DMS 273 (cell line): ENCODE measurements at regions not wholly inside any gene's neighbourhood (a gene's known extent, or its start where the extent isn't known, plus 50 kb on each side); places are given as distances from the start of the nearest gene placed in this dataset.

Experiments used
- DNase-seq: peaks from one replicate; lab custom pipeline; 2025; ENCODE audit not compliant: unreplicated experiment; lab: John Stamatoyannopoulos, UW

GRCh38 chr1:222045786-222046185 lies 303.9 kb upstream of the DUSP10 start:
- DNase-seq, result no peak

GRCh38 chr1:222045236-222045635 lies 303.3 kb upstream of the DUSP10 start:
- DNase-seq, result no peak

- DNase-seq, result no peak
Observed at GRCh38 chr1:222043444-222044292, 301.8 kb upstream of the DUSP10 start.

- no peak for DNase-seq
Observed at GRCh38 chr1:222042120-222042519, 300.2 kb upstream of the DUSP10 start.

GRCh38 chr1:222040955-222041354 lies 299.1 kb upstream of the DUSP10 start:
- DNase-seq, result no peak

- peak; percentile 39 for DNase-seq
Observed at GRCh38 chr1:222040121-222040805, 298.4 kb upstream of the DUSP10 start.

GRCh38 chr1:222038971-222039370 lies 297.1 kb upstream of the DUSP10 start:
- DNase-seq, result no peak

GRCh38 chr1:222037720-222038119 lies 295.8 kb upstream of the DUSP10 start:
- DNase-seq, result no peak

- DNase-seq, result peak; percentile 32
Observed at GRCh38 chr1:222034790-222035189, 292.9 kb upstream of the DUSP10 start.

- no peak for DNase-seq
Observed at GRCh38 chr1:222033450-222033849, 291.6 kb upstream of the DUSP10 start.

- no peak for DNase-seq
Observed at GRCh38 chr1:222031318-222031717, 289.4 kb upstream of the DUSP10 start.

GRCh38 chr1:222028676-222029075 lies 286.8 kb upstream of the DUSP10 start:
- DNase-seq, result no peak

- peak; percentile 67 for DNase-seq
Observed at GRCh38 chr1:222028116-222028515, 286.2 kb upstream of the DUSP10 start.

GRCh38 chr1:222026280-222026679 lies 284.4 kb upstream of the DUSP10 start:
- no peak for DNase-seq

GRCh38 chr1:222023025-222023424 lies 281.1 kb upstream of the DUSP10 start:
- DNase-seq, result no peak

- no peak for DNase-seq
Observed at GRCh38 chr1:222021129-222021528, 279.2 kb upstream of the DUSP10 start.

- no peak for DNase-seq
Observed at GRCh38 chr1:222020553-222020952, 278.7 kb upstream of the DUSP10 start.

- DNase-seq, result no peak
Observed at GRCh38 chr1:222019029-222019428, 277.1 kb upstream of the DUSP10 start.

GRCh38 chr1:222018041-222018440 lies 276.2 kb upstream of the DUSP10 start:
- DNase-seq, result no peak

- no peak for DNase-seq
Observed at GRCh38 chr1:222015686-222016085, 273.8 kb upstream of the DUSP10 start.

GRCh38 chr1:222014001-222014400 lies 272.1 kb upstream of the DUSP10 start:
- DNase-seq, result no peak

GRCh38 chr1:222012816-222013215 lies 270.9 kb upstream of the DUSP10 start:
- no peak for DNase-seq
